SK-N-SH treated with all-trans-retinoic acid at 6 μM for 48 hours (cell line): ENCODE measurements at regions not wholly inside any gene's neighbourhood (a gene's known extent, or its start where the extent isn't known, plus 50 kb on each side); places are given as distances from the start of the nearest gene placed in this dataset.

Source experiments
- ATAC-seq: fragments of 200-7000 bp; cut with Tn5 transposase; 3 replicates; pipeline ENCODE4 v1.9.1; 2020; ENCODE audit warnings: mild to moderate bottlenecking, moderate library complexity
- BACH2 ChIP-seq: fragments of 250-450 bp; sonication (Bioruptor Pico); IDR thresholded peaks from 2 replicates; pipeline ENCODE4 v1.9.0; 2021; ENCODE audit warnings: mild to moderate bottlenecking, borderline replicate concordance
- CSDC2 ChIP-seq: fragments of 250-450 bp; sonication (Bioruptor Pico); IDR thresholded peaks from 2 replicates; pipeline ENCODE4 v1.5.0; 2020; ENCODE audit warnings: mild to moderate bottlenecking, moderate library complexity
- ESRRG ChIP-seq: fragments of 250-450 bp; sonication (Bioruptor Pico); IDR thresholded peaks from 2 replicates; pipeline ENCODE4 v1.6.1; 2021; ENCODE audit warnings: mild to moderate bottlenecking
- GLIS3 ChIP-seq: fragments of 250-450 bp; sonication (Bioruptor Pico); IDR thresholded peaks from 2 replicates; pipeline ENCODE4 v1.5.0; 2020; ENCODE audit warnings: mild to moderate bottlenecking, moderate library complexity
- OSR1 ChIP-seq: fragments of 250-450 bp; sonication (Bioruptor Pico); IDR thresholded peaks from 2 replicates; pipeline ENCODE4 v1.8.0; 2022; ENCODE audit warnings: moderate library complexity, mild to moderate bottlenecking, inconsistent platforms
- RARB ChIP-seq: fragments of 250-450 bp; sonication (Bioruptor Pico); IDR thresholded peaks from 2 replicates; pipeline ENCODE4 v1.8.0; 2021; ENCODE audit warnings: mild to moderate bottlenecking, moderate library complexity
- SNAI2 ChIP-seq: fragments of 250-450 bp; sonication (Bioruptor Pico); IDR thresholded peaks from 2 replicates; pipeline ENCODE4 v1.5.0; 2020; ENCODE audit warnings: mild to moderate bottlenecking, moderate library complexity
- TCF4 ChIP-seq: fragments of 250-450 bp; sonication (Bioruptor Pico); IDR thresholded peaks from 2 replicates; pipeline ENCODE4 v1.8.0; 2021; ENCODE audit warnings: mild to moderate bottlenecking, moderate library complexity, borderline replicate concordance
- TOX ChIP-seq: fragments of 250-450 bp; sonication (Bioruptor Pico); IDR thresholded peaks from 2 replicates; pipeline ENCODE4 v1.8.0; 2021; ENCODE audit warnings: mild to moderate bottlenecking, moderate library complexity, borderline replicate concordance
- ZC3H10 ChIP-seq: fragments of 250-450 bp; sonication (Bioruptor Pico); IDR thresholded peaks from 2 replicates; pipeline ENCODE4 v1.5.1; 2021; ENCODE audit warnings: mild to moderate bottlenecking, moderate library complexity
- ZFP3 ChIP-seq: fragments of 250-450 bp; sonication (Bioruptor Pico); IDR thresholded peaks from 2 replicates; pipeline ENCODE4 v1.5.0; 2020; ENCODE audit warnings: mild to moderate bottlenecking, moderate library complexity
- ZFP30 ChIP-seq: fragments of 450-650 bp; formaldehyde crosslinking; IDR thresholded peaks from 2 replicates; pipeline ENCODE4 v1.5.0; 2022; ENCODE audit warnings: mild to moderate bottlenecking, moderate library complexity
- ZNF565 ChIP-seq: fragments of 450-650 bp; formaldehyde crosslinking; conservative IDR thresholded peaks from 2 replicates; pipeline ENCODE4 v1.5.0; 2020; ENCODE audit warnings: low read depth, mild to moderate bottlenecking, moderate library complexity
- ZNF8 ChIP-seq: fragments of 450-650 bp; formaldehyde crosslinking; IDR thresholded peaks from 2 replicates; pipeline ENCODE4 v1.5.0; 2020; ENCODE audit warnings: mild to moderate bottlenecking, moderate library complexity
- TF ChIP-seq, protein P1 (sequence below): fragments of 250-450 bp; sonication (Bioruptor Pico); IDR thresholded peaks from 2 replicates; pipeline ENCODE4 v1.5.1; 2020; ENCODE audit warnings: low read depth, mild to moderate bottlenecking, moderate library complexity
- TF ChIP-seq, protein P2 (sequence below): fragments of 250-450 bp; sonication (Bioruptor Pico); IDR thresholded peaks from 2 replicates; pipeline ENCODE4 v1.8.0; 2020; ENCODE audit warnings: mild to moderate bottlenecking, moderate library complexity, borderline replicate concordance
- TF ChIP-seq, protein P3 (sequence below): fragments of 250-450 bp; sonication (Bioruptor Pico); IDR thresholded peaks from 2 replicates; pipeline ENCODE4 v1.5.0; 2020; ENCODE audit warnings: mild to moderate bottlenecking, moderate library complexity
- TF ChIP-seq, protein P4 (sequence below): fragments of 250-450 bp; sonication (Bioruptor Pico); IDR thresholded peaks from 2 replicates; pipeline ENCODE4 v1.5.1; 2021; ENCODE audit warnings: mild to moderate bottlenecking, moderate library complexity

DNA sequence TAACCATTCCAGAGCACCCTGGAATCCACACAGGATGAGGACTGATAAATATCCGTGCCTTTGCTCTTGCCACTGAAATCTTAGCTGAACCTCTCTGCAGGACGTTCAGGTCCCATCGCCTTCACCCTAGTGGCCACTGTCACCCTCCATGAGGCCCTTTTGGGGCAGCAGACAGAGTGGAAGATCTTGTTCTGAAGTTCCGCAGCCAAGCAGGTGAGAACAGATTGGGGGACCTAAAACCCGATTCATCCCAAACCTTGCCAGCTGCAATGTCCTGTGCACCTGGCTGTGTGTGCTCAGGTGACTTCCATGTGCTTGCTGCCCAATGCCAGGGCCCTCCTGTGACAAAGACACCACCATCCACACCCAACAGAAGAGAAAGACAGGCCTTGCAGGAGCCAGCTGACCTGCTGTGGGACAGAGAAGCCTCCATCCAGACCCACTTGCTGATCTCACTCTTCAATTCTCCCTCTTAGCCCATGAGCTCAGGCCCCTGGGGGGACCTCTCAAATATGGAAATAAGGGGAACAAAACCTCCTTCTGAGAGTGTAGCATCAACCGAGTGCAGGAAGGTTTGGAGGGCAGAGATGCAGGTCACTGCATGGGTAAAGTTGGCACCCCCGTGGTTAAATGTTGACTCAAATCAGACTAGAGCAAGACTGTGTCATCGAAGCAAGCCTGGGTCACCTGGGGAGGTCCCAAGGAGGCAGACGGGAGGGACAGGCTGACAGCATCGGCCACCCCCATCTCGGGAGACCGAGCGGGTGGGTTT lies 308.7 kb upstream of the DIO3 start:
- ATAC-seq: no peak
- TF ChIP-seq, protein P1, sequence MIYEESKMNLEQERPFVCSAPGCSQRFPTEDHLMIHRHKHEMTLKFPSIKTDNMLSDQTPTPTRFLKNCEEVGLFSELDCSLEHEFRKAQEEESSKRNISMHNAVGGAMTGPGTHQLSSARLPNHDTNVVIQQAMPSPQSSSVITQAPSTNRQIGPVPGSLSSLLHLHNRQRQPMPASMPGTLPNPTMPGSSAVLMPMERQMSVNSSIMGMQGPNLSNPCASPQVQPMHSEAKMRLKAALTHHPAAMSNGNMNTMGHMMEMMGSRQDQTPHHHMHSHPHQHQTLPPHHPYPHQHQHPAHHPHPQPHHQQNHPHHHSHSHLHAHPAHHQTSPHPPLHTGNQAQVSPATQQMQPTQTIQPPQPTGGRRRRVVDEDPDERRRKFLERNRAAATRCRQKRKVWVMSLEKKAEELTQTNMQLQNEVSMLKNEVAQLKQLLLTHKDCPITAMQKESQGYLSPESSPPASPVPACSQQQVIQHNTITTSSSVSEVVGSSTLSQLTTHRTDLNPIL: no peak
- TF ChIP-seq ZC3H10 (CRISPR knock-in tag) (no peak), GLIS3 (no peak), ZFP3 (no peak), CSDC2 (no peak), OSR1 (CRISPR knock-in tag) (no peak), TCF4 (CRISPR knock-in tag) (no peak), RARB (CRISPR knock-in tag) (no peak), ESRRG (CRISPR knock-in tag) (no peak)
- TF ChIP-seq, protein P2, sequence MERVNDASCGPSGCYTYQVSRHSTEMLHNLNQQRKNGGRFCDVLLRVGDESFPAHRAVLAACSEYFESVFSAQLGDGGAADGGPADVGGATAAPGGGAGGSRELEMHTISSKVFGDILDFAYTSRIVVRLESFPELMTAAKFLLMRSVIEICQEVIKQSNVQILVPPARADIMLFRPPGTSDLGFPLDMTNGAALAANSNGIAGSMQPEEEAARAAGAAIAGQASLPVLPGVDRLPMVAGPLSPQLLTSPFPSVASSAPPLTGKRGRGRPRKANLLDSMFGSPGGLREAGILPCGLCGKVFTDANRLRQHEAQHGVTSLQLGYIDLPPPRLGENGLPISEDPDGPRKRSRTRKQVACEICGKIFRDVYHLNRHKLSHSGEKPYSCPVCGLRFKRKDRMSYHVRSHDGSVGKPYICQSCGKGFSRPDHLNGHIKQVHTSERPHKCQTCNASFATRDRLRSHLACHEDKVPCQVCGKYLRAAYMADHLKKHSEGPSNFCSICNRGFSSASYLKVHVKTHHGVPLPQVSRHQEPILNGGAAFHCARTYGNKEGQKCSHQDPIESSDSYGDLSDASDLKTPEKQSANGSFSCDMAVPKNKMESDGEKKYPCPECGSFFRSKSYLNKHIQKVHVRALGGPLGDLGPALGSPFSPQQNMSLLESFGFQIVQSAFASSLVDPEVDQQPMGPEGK: no peak

DNA sequence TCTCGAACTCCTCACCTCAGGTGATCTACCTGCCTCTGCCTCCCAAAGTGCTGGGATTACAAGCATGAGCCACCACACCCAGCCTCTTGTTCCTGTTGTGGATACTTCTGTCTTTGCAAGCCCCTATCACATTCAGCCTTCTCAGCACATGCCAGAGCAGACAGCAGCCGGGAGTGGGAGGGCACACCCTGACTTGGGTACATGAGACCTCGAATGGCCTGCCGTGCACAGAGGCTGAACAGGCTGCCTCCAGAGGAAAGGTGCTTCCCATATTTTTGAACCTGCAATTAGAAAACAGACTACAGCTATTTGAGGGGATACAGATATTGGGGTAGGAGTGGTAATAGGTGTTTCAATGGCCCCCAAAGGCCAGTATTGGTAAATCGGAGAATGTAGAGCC lies 307.3 kb upstream of the DIO3 start:
- no peak for ATAC-seq
- TF ChIP-seq TOX (CRISPR knock-in tag) (no peak), GLIS3 (no peak), ZNF565 (CRISPR knock-in tag) (no peak), RARB (CRISPR knock-in tag) (no peak), TCF4 (CRISPR knock-in tag) (no peak), BACH2 (CRISPR knock-in tag) (no peak), ESRRG (CRISPR knock-in tag) (no peak), ZFP30 (CRISPR knock-in tag) (no peak), CSDC2 (no peak)
- TF ChIP-seq, protein P3, sequence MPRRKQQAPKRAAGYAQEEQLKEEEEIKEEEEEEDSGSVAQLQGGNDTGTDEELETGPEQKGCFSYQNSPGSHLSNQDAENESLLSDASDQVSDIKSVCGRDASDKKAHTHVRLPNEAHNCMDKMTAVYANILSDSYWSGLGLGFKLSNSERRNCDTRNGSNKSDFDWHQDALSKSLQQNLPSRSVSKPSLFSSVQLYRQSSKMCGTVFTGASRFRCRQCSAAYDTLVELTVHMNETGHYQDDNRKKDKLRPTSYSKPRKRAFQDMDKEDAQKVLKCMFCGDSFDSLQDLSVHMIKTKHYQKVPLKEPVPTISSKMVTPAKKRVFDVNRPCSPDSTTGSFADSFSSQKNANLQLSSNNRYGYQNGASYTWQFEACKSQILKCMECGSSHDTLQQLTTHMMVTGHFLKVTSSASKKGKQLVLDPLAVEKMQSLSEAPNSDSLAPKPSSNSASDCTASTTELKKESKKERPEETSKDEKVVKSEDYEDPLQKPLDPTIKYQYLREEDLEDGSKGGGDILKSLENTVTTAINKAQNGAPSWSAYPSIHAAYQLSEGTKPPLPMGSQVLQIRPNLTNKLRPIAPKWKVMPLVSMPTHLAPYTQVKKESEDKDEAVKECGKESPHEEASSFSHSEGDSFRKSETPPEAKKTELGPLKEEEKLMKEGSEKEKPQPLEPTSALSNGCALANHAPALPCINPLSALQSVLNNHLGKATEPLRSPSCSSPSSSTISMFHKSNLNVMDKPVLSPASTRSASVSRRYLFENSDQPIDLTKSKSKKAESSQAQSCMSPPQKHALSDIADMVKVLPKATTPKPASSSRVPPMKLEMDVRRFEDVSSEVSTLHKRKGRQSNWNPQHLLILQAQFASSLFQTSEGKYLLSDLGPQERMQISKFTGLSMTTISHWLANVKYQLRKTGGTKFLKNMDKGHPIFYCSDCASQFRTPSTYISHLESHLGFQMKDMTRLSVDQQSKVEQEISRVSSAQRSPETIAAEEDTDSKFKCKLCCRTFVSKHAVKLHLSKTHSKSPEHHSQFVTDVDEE (CRISPR knock-in tag): no peak
- TF ChIP-seq, protein P2: no peak
- TF ChIP-seq, protein P4, sequence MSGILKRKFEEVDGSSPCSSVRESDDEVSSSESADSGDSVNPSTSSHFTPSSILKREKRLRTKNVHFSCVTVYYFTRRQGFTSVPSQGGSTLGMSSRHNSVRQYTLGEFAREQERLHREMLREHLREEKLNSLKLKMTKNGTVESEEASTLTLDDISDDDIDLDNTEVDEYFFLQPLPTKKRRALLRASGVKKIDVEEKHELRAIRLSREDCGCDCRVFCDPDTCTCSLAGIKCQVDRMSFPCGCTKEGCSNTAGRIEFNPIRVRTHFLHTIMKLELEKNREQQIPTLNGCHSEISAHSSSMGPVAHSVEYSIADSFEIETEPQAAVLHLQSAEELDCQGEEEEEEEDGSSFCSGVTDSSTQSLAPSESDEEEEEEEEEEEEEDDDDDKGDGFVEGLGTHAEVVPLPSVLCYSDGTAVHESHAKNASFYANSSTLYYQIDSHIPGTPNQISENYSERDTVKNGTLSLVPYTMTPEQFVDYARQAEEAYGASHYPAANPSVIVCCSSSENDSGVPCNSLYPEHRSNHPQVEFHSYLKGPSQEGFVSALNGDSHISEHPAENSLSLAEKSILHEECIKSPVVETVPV: no peak

DNA sequence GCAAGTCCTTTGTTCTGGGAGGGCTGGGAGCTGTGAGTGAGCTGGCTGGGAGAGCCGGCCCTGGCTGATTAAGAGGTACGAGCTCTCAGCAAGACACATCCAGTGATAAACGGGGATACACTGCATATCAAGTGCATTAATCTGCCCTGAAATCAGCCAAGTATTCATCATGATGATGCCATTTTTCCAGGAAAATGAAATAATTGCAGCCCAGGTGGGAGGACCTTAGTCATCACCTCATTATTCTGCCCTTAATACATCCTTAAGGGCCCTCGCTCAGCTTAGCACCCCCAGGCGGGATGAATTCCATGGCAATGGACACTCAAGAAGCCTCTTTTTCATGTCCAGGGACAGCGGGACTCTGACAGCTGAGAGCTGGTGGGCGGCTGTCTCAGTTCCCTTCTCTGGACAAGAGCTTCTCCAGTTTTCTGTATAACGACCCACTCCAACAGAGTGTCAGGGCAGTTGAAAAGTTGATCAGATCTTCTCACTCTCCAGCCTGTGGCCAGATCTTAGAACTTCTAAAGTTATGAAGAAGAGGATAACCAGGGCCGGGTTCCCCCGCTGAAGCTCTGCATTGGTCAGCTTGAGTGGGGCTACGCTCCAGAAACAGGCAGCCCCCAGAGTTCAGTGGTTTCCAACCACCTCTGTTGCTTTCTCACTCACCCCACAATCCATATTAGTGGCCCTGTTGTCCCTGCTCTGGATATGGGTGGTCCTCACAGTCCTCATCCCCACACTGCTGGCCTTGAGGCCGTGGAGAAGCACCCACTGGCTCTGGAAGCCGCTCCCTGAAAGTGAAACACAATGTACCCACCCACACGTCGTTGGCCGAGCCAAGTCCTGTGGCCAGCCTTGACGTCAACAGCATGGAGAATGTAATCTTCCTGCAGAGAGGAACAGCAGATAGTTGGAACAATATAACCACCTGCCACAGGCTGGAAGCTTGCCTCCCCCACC lies 306.2 kb upstream of the DIO3 start:
- ATAC-seq: no peak
- TF ChIP-seq SNAI2 (CRISPR knock-in tag) (no peak), RARB (CRISPR knock-in tag) (no peak), TCF4 (CRISPR knock-in tag) (no peak), CSDC2 (no peak), GLIS3 (no peak), ESRRG (CRISPR knock-in tag) (no peak), ZNF8 (CRISPR knock-in tag) (no peak), TOX (CRISPR knock-in tag) (no peak), BACH2 (CRISPR knock-in tag) (no peak), ZC3H10 (CRISPR knock-in tag) (no peak)
- TF ChIP-seq, protein P1: no peak
- TF ChIP-seq, protein P2: no peak
- TF ChIP-seq, protein P4: no peak
